ENCODE measurements at regions not wholly inside any gene's neighbourhood (a gene's known extent, or its start where the extent isn't known, plus 50 kb on each side); places are given as distances from the start of the nearest gene placed in this dataset.
"Not testable (repeated sequence)": the region's sequence is repeated elsewhere in the genome, so short reads cannot be mapped to it uniquely, and the experiment has no call there.

GRCh38 chr14:43087666-43088065, 1419.4 kb downstream of the FSCB start:
- Histone ChIP-seq H3K27me3 (ENCODE audit: control insufficient read depth in 1 of 2, insufficient read depth in 2 of 2, low read length in 2 of 2) (no peaks in the 10 kb centered on the region), H3K4me1 (ENCODE audit: control insufficient read depth in 2 of 2, insufficient read depth in 2 of 2, low read length in 1 of 2) (no peaks in the 10 kb centered on the region), H3K9me3 (ENCODE audit: control insufficient read depth in 2 of 2, insufficient read depth in 1 of 2, low read depth in 1 of 2, low read length in 1 of 2) (no peaks in the 10 kb centered on the region), H3K4me3 (ENCODE audit: low read depth in 1 of 2, low read length in 2 of 2) (no peak overlapping the region), H3K27ac (ENCODE audit: low read depth in 2 of 2, low read length in 1 of 2) (no peak overlapping the region), H3K36me3 (ENCODE audit: control insufficient read depth in 2 of 2, insufficient read depth in 2 of 2, low read length in 1 of 2) (no peaks in the 10 kb centered on the region)
- WGBS, 2 donors, result 27 to 46% methylated on average over 2 of the region's 2 CpGs

DNA sequence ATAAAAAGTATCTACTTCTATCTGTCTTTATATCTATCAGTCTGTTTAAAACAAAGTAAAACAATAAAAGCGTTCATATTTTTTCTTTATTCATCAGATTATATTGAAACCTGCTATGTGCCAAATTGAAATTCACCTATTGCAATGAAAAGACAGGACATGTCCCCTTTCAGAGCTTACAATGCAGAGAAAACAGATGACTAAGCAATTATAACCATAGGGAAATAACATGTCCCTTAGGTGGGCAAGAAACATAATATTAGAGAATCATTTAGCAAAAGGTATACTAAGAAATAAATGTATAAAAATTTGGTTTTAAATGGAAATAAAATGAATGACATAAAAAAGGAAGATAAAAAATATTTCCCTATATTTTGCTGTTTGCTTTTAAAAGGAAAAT, 1421.3 kb downstream of the FSCB start:
- Histone ChIP-seq H3K4me3 (ENCODE audit: low read depth in 1 of 2, low read length in 2 of 2) (no peak overlapping the region), H3K27me3 (ENCODE audit: control insufficient read depth in 1 of 2, insufficient read depth in 2 of 2, low read length in 2 of 2) (no peaks in the 10 kb centered on the region), H3K27ac (ENCODE audit: low read depth in 2 of 2, low read length in 1 of 2) (no peak overlapping the region), H3K36me3 (ENCODE audit: control insufficient read depth in 2 of 2, insufficient read depth in 2 of 2, low read length in 1 of 2) (no peaks in the 10 kb centered on the region), H3K9me3 (ENCODE audit: control insufficient read depth in 2 of 2, insufficient read depth in 1 of 2, low read depth in 1 of 2, low read length in 1 of 2) (no peaks in the 10 kb centered on the region), H3K4me1 (ENCODE audit: control insufficient read depth in 2 of 2, insufficient read depth in 2 of 2, low read length in 1 of 2) (no peaks in the 10 kb centered on the region)
- WGBS, 2 donors, result 62 to 68% methylated on average over 1 of the region's 1 CpG

- H3K36me3 ChIP-seq (ENCODE audit: control insufficient read depth in 2 of 2, insufficient read depth in 2 of 2, low read length in 1 of 2); H3K4me3 ChIP-seq (ENCODE audit: low read depth in 1 of 2, low read length in 2 of 2); H3K27me3 ChIP-seq (ENCODE audit: control insufficient read depth in 1 of 2, insufficient read depth in 2 of 2, low read length in 2 of 2); H3K27ac ChIP-seq (ENCODE audit: low read depth in 2 of 2, low read length in 1 of 2); H3K4me1 ChIP-seq (ENCODE audit: control insufficient read depth in 2 of 2, insufficient read depth in 2 of 2, low read length in 1 of 2); H3K9me3 ChIP-seq (ENCODE audit: control insufficient read depth in 2 of 2, insufficient read depth in 1 of 2, low read depth in 1 of 2, low read length in 1 of 2): not testable (repeated sequence)
- 50 to 94% methylated on average over 1 to 2 of the region's 3 CpGs for WGBS, 2 donors
Observed at GRCh38 chr14:43067372-43067771, 1439.7 kb downstream of the FSCB start.

DNA sequence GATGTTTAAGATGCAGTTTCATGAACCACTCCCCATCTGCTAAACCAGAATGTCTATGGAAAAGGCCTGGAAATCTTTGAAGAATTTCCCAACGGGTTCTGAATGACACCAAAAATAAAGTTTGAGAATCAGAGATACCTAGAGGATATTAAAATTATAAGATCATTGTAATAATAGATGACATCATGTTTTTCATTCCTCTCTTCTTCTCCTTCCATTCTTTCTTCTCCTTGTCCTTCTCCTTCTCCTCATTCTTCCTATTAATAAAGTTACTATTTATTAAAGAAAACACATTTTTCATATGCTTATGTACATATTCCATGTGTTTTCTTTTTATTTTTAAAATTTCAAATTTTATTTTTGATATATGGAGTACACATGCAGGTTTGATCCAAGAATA, 1449.4 kb downstream of the LRFN5 start:
- Histone ChIP-seq H3K9me3 (ENCODE audit: control insufficient read depth in 2 of 2, insufficient read depth in 1 of 2, low read depth in 1 of 2, low read length in 1 of 2) (peaks cover 0 to 4% of the 10 kb centered on the region in 2 donors), H3K36me3 (ENCODE audit: control insufficient read depth in 2 of 2, insufficient read depth in 2 of 2, low read length in 1 of 2) (no peaks in the 10 kb centered on the region), H3K4me3 (ENCODE audit: low read depth in 1 of 2, low read length in 2 of 2) (no peak overlapping the region), H3K4me1 (ENCODE audit: control insufficient read depth in 2 of 2, insufficient read depth in 2 of 2, low read length in 1 of 2) (no peaks in the 10 kb centered on the region), H3K27me3 (ENCODE audit: control insufficient read depth in 1 of 2, insufficient read depth in 2 of 2, low read length in 2 of 2) (no peaks in the 10 kb centered on the region), H3K27ac (ENCODE audit: low read depth in 2 of 2, low read length in 1 of 2) (no peak overlapping the region)
- WGBS, 2 donors, result 36 to 54% methylated on average over 1 of the region's 1 CpG

DNA sequence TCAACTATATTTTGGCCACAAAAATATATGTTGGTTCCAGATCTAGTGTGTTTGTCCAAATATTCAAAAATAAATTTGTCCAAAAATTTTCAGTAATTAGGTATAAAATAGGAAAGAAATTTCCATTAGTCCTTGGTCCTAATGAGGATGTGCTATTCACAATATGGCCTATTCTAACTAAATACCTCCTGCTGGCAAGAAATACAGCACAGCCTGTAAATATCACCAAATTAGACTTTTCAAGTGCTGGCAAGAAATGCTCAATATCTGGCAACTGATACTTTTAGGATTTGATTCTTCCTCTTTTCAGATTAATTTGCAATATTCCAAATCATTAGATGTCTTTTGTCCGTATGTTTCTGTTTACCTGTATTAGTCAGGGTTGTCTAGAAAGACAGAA, 1446.2 kb downstream of the LRFN5 start:
- 83 to 85% methylated on average over 1 of the region's 1 CpG for WGBS, 2 donors
- no peak overlapping the region for H3K27ac ChIP-seq (ENCODE audit: low read depth in 2 of 2, low read length in 1 of 2)
- no peaks in the 10 kb centered on the region for H3K27me3 ChIP-seq (ENCODE audit: control insufficient read depth in 1 of 2, insufficient read depth in 2 of 2, low read length in 2 of 2)
- H3K4me1 ChIP-seq (ENCODE audit: control insufficient read depth in 2 of 2, insufficient read depth in 2 of 2, low read length in 1 of 2), result no peaks in the 10 kb centered on the region
- H3K36me3 ChIP-seq (ENCODE audit: control insufficient read depth in 2 of 2, insufficient read depth in 2 of 2, low read length in 1 of 2), result no peaks in the 10 kb centered on the region
- no peaks in the 10 kb centered on the region for H3K9me3 ChIP-seq (ENCODE audit: control insufficient read depth in 2 of 2, insufficient read depth in 1 of 2, low read depth in 1 of 2, low read length in 1 of 2)
- no peak overlapping the region for H3K4me3 ChIP-seq (ENCODE audit: low read depth in 1 of 2, low read length in 2 of 2)

- Histone ChIP-seq H3K27ac (ENCODE audit: low read depth in 2 of 2, low read length in 1 of 2) (no peak overlapping the region), H3K27me3 (ENCODE audit: control insufficient read depth in 1 of 2, insufficient read depth in 2 of 2, low read length in 2 of 2) (no peaks in the 10 kb centered on the region), H3K4me3 (ENCODE audit: low read depth in 1 of 2, low read length in 2 of 2) (no peak overlapping the region), H3K36me3 (ENCODE audit: control insufficient read depth in 2 of 2, insufficient read depth in 2 of 2, low read length in 1 of 2) (no peaks in the 10 kb centered on the region), H3K4me1 (ENCODE audit: control insufficient read depth in 2 of 2, insufficient read depth in 2 of 2, low read length in 1 of 2) (no peaks in the 10 kb centered on the region), H3K9me3 (ENCODE audit: control insufficient read depth in 2 of 2, insufficient read depth in 1 of 2, low read depth in 1 of 2, low read length in 1 of 2) (no peaks in the 10 kb centered on the region)
Observed at GRCh38 chr14:43043850-43044249, 1437.2 kb downstream of the LRFN5 start.

- WGBS, 2 donors, result 21 to 27% methylated on average over 2 of the region's 2 CpGs
- Histone ChIP-seq H3K9me3 (ENCODE audit: control insufficient read depth in 2 of 2, insufficient read depth in 1 of 2, low read depth in 1 of 2, low read length in 1 of 2) (no peaks in the 10 kb centered on the region), H3K4me1 (ENCODE audit: control insufficient read depth in 2 of 2, insufficient read depth in 2 of 2, low read length in 1 of 2) (no peaks in the 10 kb centered on the region), H3K27ac (ENCODE audit: low read depth in 2 of 2, low read length in 1 of 2) (no peak overlapping the region), H3K4me3 (ENCODE audit: low read depth in 1 of 2, low read length in 2 of 2) (no peak overlapping the region), H3K27me3 (ENCODE audit: control insufficient read depth in 1 of 2, insufficient read depth in 2 of 2, low read length in 2 of 2) (no peaks in the 10 kb centered on the region), H3K36me3 (ENCODE audit: control insufficient read depth in 2 of 2, insufficient read depth in 2 of 2, low read length in 1 of 2) (no peaks in the 10 kb centered on the region)
Observed at GRCh38 chr14:43042408-43042807, 1435.7 kb downstream of the LRFN5 start.

- H3K27me3 ChIP-seq (ENCODE audit: control insufficient read depth in 1 of 2, insufficient read depth in 2 of 2, low read length in 2 of 2), result no peaks in the 10 kb centered on the region
- H3K4me1 ChIP-seq (ENCODE audit: control insufficient read depth in 2 of 2, insufficient read depth in 2 of 2, low read length in 1 of 2), result no peaks in the 10 kb centered on the region
- H3K9me3 ChIP-seq (ENCODE audit: control insufficient read depth in 2 of 2, insufficient read depth in 1 of 2, low read depth in 1 of 2, low read length in 1 of 2), result no peaks in the 10 kb centered on the region
- H3K4me3 ChIP-seq (ENCODE audit: low read depth in 1 of 2, low read length in 2 of 2), result no peak overlapping the region
- H3K27ac ChIP-seq (ENCODE audit: low read depth in 2 of 2, low read length in 1 of 2), result no peak overlapping the region
- H3K36me3 ChIP-seq (ENCODE audit: control insufficient read depth in 2 of 2, insufficient read depth in 2 of 2, low read length in 1 of 2), result no peaks in the 10 kb centered on the region
- 38 to 53% methylated on average over 3 of the region's 3 CpGs for WGBS, 2 donors
Observed at GRCh38 chr14:43041976-43042375, 1435.3 kb downstream of the LRFN5 start.

GRCh38 chr14:43041207-43041606, 1434.5 kb downstream of the LRFN5 start:
- H3K27me3 ChIP-seq (ENCODE audit: control insufficient read depth in 1 of 2, insufficient read depth in 2 of 2, low read length in 2 of 2), result no peaks in the 10 kb centered on the region
- H3K4me1 ChIP-seq (ENCODE audit: control insufficient read depth in 2 of 2, insufficient read depth in 2 of 2, low read length in 1 of 2), result no peaks in the 10 kb centered on the region
- 88 to 92% methylated on average over 3 of the region's 3 CpGs for WGBS, 2 donors
- H3K9me3 ChIP-seq (ENCODE audit: control insufficient read depth in 2 of 2, insufficient read depth in 1 of 2, low read depth in 1 of 2, low read length in 1 of 2), result no peaks in the 10 kb centered on the region
- H3K4me3 ChIP-seq (ENCODE audit: low read depth in 1 of 2, low read length in 2 of 2), result no peak overlapping the region
- no peaks in the 10 kb centered on the region for H3K36me3 ChIP-seq (ENCODE audit: control insufficient read depth in 2 of 2, insufficient read depth in 2 of 2, low read length in 1 of 2)
- no peak overlapping the region for H3K27ac ChIP-seq (ENCODE audit: low read depth in 2 of 2, low read length in 1 of 2)

DNA sequence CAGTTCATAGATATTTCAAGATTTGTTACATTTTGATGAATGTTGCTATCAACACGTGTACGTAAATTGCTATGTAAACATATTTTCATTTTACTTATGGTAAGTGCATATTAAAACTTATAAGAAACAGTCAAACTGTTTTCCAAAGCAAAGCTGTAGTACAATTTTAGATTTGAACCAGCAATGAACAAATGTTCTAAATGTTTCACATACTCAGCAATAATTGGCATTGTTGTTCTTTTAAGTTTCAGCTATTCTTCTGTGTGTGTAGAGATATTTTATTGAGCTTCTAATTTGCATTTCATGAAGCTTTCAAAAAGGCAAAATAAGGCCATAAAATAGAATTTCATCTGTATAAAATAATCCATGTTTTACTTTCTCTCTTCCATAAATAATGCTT, 1433.2 kb downstream of the LRFN5 start:
- H3K27ac ChIP-seq (ENCODE audit: low read depth in 2 of 2, low read length in 1 of 2), result no peak overlapping the region
- no peaks in the 10 kb centered on the region for H3K36me3 ChIP-seq (ENCODE audit: control insufficient read depth in 2 of 2, insufficient read depth in 2 of 2, low read length in 1 of 2)
- WGBS, 2 donors, result 73 to 80% methylated on average over 2 of the region's 2 CpGs
- no peak overlapping the region for H3K4me3 ChIP-seq (ENCODE audit: low read depth in 1 of 2, low read length in 2 of 2)
- H3K4me1 ChIP-seq (ENCODE audit: control insufficient read depth in 2 of 2, insufficient read depth in 2 of 2, low read length in 1 of 2), result no peaks in the 10 kb centered on the region
- no peaks in the 10 kb centered on the region for H3K9me3 ChIP-seq (ENCODE audit: control insufficient read depth in 2 of 2, insufficient read depth in 1 of 2, low read depth in 1 of 2, low read length in 1 of 2)
- H3K27me3 ChIP-seq (ENCODE audit: control insufficient read depth in 1 of 2, insufficient read depth in 2 of 2, low read length in 2 of 2), result no peaks in the 10 kb centered on the region

Measured in esophagus (tissue), 2 donors.